ENCODE measurements at regions not wholly inside any gene's neighbourhood (a gene's known extent, or its start where the extent isn't known, plus 50 kb on each side); places are given as distances from the start of the nearest gene placed in this dataset.
A peak's percentile ranks its signal among the peaks of the same experiment; 100 is the strongest.

DNA sequence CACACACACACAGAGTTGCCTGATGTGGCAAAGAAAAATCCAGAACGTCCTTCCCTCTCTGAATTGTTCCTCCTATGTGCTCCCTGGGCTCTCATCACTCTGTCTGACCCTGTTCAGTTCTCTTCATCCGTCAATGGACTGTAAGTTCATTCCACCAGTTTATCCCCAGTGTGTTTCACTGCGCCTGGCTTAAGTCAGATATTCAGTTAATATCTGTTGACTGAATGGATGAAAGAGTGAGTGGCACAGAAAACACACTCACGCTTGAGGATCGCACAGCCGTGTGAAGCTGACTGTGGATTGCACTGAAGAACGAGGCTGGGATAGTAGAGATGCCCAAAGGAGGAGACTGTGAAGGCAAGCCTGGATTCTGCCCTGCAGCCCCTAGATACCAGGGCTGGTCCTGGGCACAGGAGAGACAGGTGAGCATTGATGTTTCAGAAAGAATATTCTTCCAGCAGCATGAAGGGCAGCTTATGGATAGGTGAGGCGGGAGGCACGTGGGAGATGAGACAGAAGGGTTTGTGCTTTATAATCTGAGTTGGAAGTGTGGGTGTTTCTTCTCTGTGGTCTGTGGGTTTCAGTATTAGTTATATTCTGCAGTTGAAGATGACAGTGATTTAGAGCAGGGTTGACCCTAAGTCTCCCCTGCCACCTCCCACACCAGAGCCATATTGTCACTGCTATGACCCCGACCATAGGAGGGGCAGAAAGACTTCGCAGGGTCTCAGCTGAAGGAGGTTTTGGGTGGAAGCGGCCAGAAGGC lies 129.9 kb downstream of the SOCS6 start:
- peak overlapping the region; percentile 61; the same call in 1 of the 2 replicates for H3K9ac ChIP-seq (ENCODE audit: insufficient read depth, low read depth, low read length)
- H3K27ac ChIP-seq (ENCODE audit: extremely low read length, insufficient read depth, low read length): peak overlapping the region; percentile 61
- no peaks in the 10 kb centered on the region for H3K36me3 ChIP-seq (replicated peaks in 1 of 2; ENCODE audit: control insufficient read depth in 1 of 2, insufficient read depth in 2 of 2, low read length in 2 of 2)
- ChIA-PET POLR2A (interaction anchor here (0.7 to 1.8 kb wide), 8 partner anchors 9 to 213 kb away, joined by 3 to 11 read pairs (median 5); no protein-coding TSS in a partner anchor), CTCF (ENCODE audit: low intra/inter-chr PET ratio, low total read pairs) (no interaction called here)
- no TSS peak for BruUV-seq (replicated peaks)
- H3K4me2 ChIP-seq (ENCODE audit: low read depth, low read length): peak overlapping the region; percentile 82
- ATAC-seq (peak; percentile 65), DNase-seq (ENCODE audit: low spot score) (no peak), FAIRE-seq (no peak)
- peaks cover 66% of the 10 kb centered on the region for H3K4me1 ChIP-seq (ENCODE audit: insufficient read depth, low read length)
- no peaks in the 10 kb centered on the region for H4K20me1 ChIP-seq (ENCODE audit: insufficient read depth, low read length)
- intact Hi-C loops (cut with micrococcal nuclease; ENCODE audit: unreplicated experiment) (loop anchor here (5.0 kb wide), 1 partner anchor 36 kb away; no protein-coding TSS in a partner anchor), in situ Hi-C loops (cut with HindIII; ENCODE audit: extremely low pct_ligation_motif_present, low pct_unique_long_range_greater_than_20kb) (no loop called here)
- H3K4me3 ChIP-seq (replicated peaks in 1 of 3; ENCODE audit: insufficient read depth in 1 of 3, low read depth in 2 of 3, low read length in 3 of 3): peak overlapping the region in 2 of 3 experiments; percentile 51 to 59; a peak in 4 of 6 replicates
- H2AFZ ChIP-seq (ENCODE audit: low read length): peak overlapping the region; percentile 81
- TF ChIP-seq HOXA5 (CRISPR knock-in tag; IDR thresholded peaks at IDR 0.05): 0 out of 2 replicates have a peak, but pooled peaks have one; percentile 32
- TF ChIP-seq ZBTB49 (CRISPR knock-in tag; IDR thresholded peaks at IDR 0.05; ENCODE audit: borderline replicate concordance): no peak
- TF ChIP-seq HOXA3 (CRISPR knock-in tag; IDR thresholded peaks at IDR 0.05): peak; percentile 31; the same call in 1 of the 2 replicates
- 0 out of 2 replicates have a peak, but pooled peaks have one; percentile 29 for TF ChIP-seq KAT7 (CRISPR knock-in tag; IDR thresholded peaks at IDR 0.05; ENCODE audit: borderline replicate concordance)
- TF ChIP-seq, protein P1, sequence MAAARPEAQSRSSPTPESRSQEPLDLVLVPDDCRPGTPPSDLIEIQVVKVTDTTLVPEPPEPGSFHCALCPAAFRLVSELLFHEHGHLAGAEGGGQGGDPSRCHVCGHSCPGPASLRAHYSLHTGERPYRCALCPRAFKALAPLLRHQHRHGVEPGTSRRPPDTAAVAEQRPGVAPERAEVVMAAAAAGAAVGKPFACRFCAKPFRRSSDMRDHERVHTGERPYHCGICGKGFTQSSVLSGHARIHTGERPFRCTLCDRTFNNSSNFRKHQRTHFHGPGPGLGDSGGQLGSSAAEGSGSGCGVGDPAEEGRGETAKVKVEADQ (CRISPR knock-in tag; IDR thresholded peaks at IDR 0.05; ENCODE audit: borderline replicate concordance): no peak
- no peak for TF ChIP-seq PITX1 (CRISPR knock-in tag; IDR thresholded peaks at IDR 0.05)
- 0 out of 2 replicates have a peak, but pooled peaks have one; percentile 23 for TF ChIP-seq DRAP1 (CRISPR knock-in tag; IDR thresholded peaks at IDR 0.05)
- peak; percentile 21; the same call in 1 of the 2 replicates for TF ChIP-seq MAX (IDR thresholded peaks at IDR 0.05)
- TF ChIP-seq, protein P2, sequence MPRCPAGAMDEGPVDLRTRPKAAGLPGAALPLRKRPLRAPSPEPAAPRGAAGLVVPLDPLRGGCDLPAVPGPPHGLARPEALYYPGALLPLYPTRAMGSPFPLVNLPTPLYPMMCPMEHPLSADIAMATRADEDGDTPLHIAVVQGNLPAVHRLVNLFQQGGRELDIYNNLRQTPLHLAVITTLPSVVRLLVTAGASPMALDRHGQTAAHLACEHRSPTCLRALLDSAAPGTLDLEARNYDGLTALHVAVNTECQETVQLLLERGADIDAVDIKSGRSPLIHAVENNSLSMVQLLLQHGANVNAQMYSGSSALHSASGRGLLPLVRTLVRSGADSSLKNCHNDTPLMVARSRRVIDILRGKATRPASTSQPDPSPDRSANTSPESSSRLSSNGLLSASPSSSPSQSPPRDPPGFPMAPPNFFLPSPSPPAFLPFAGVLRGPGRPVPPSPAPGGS (CRISPR knock-in tag; IDR thresholded peaks at IDR 0.05): no peak
- WGBS (ENCODE audit: low lambda C conversion rate): 56% methylated on average over 12 of the region's 12 CpGs
- H3K9me3 ChIP-seq (ENCODE audit: low read length): no peaks in the 10 kb centered on the region
- no peaks in the 10 kb centered on the region for H3K79me2 ChIP-seq (ENCODE audit: insufficient read depth, low read length)
- no peaks in the 10 kb centered on the region for H3K27me3 ChIP-seq (ENCODE audit: control insufficient read depth in 1 of 2, insufficient read depth in 2 of 2, low read length in 2 of 2)

All from HepG2 (cell line).